IMR-90 (cell line): ENCODE measurements at regions not wholly inside any gene's neighbourhood (a gene's known extent, or its start where the extent isn't known, plus 50 kb on each side); places are given as distances from the start of the nearest gene placed in this dataset.

Source experiments
- ATAC-seq: fragments of 200-7000 bp; cut with Tn5 transposase; 2 replicates; pipeline ENCODE4 v1.9.1; 2020; ENCODE audit warnings: low read depth, mild to moderate bottlenecking, moderate library complexity
- BruUV-seq: library from RNA; stranded (reverse); fragments of 400-500 nt; replicated peaks from 2 replicates; lab custom pipeline; 2021; lab: Mats Ljungman, UMichigan
- CTCF ChIA-PET: fragments of 300-600 bp; formaldehyde crosslinking; extraction: SDS; loops from one replicate; lab custom pipeline; 2021; ENCODE audit warnings: antibody characterized with exemption; lab: Yijun Ruan, JAX
- POLR2A ChIA-PET: fragments of 300-600 bp; sonication (Branson Sonifier 250); formaldehyde crosslinking; loops from one replicate; lab custom pipeline; 2022; ENCODE audit warnings: antibody characterized with exemption; ENCODE audit not compliant: unreplicated experiment; lab: Charles Lee
- DNase-seq: peaks from one replicate; pipeline ENCODE4 v3.0.0; 2013
- H2AFZ ChIP-seq: replicated peaks from 2 replicates; pipeline ENCODE3; 2013; ENCODE audit warnings: low read length, mild to moderate bottlenecking; ENCODE audit not compliant: poor library complexity
- H2AK5ac ChIP-seq: 2 replicates; pipeline ENCODE4 v1.6.1; 2013; ENCODE audit warnings: low read depth, low read length, inconsistent platforms
- H2AK9ac ChIP-seq: replicated peaks from 2 replicates; pipeline ENCODE3; 2013; ENCODE audit warnings: mild to moderate bottlenecking, low read depth, low read length, moderate library complexity; ENCODE audit not compliant: poor library complexity
- H2BK120ac ChIP-seq: 2 replicates; pipeline ENCODE4 v1.6.1; 2013; ENCODE audit warnings: low read depth, low read length, inconsistent platforms
- H2BK15ac ChIP-seq: 3 replicates; pipeline ENCODE4 v1.6.1; 2013; ENCODE audit warnings: low read depth, low read length, inconsistent platforms
- H2BK20ac ChIP-seq: 2 replicates; pipeline ENCODE4 v1.6.1; 2013; ENCODE audit warnings: low read depth, mild to moderate bottlenecking, inconsistent platforms, low read length, moderate library complexity
- H2BK5ac ChIP-seq: 2 replicates; pipeline ENCODE4 v1.6.1; 2013; ENCODE audit warnings: mild to moderate bottlenecking, low read depth, low read length, inconsistent platforms; ENCODE audit not compliant: poor library complexity, severe bottlenecking
- H3K14ac ChIP-seq: replicated peaks from 2 replicates; pipeline ENCODE4 v1.6.1; 2013; ENCODE audit warnings: low read depth, low read length, inconsistent platforms
- H3K18ac ChIP-seq: 2 replicates; pipeline ENCODE4 v1.6.1; 2013; ENCODE audit warnings: low read depth, low read length, control low read depth
- H3K23ac ChIP-seq: 2 replicates; pipeline ENCODE4 v1.6.1; 2013; ENCODE audit warnings: low read depth, low read length, inconsistent platforms
- H3K27ac ChIP-seq: 2 replicates; pipeline ENCODE4 v1.5.1; 2013; ENCODE audit warnings: mild to moderate bottlenecking, control low read depth, low read length; ENCODE audit not compliant: insufficient read depth
- H3K27me3 ChIP-seq: 2 replicates; pipeline ENCODE4 v1.6.1; 2013; ENCODE audit warnings: low read length; ENCODE audit not compliant: control insufficient read depth, insufficient read depth
- H3K36me3 ChIP-seq: 2 replicates; pipeline ENCODE4 v1.6.1; 2013; ENCODE audit warnings: low read length, mixed read lengths; ENCODE audit not compliant: control insufficient read depth, insufficient read depth
- H3K4ac ChIP-seq: 2 replicates; pipeline ENCODE4 v1.6.1; 2013; ENCODE audit warnings: low read depth, low read length, inconsistent platforms
- H3K4me1 ChIP-seq: 2 replicates; pipeline ENCODE4 v1.6.1; 2013; ENCODE audit warnings: low read length, mixed read lengths; ENCODE audit not compliant: control insufficient read depth, insufficient read depth
- H3K4me2 ChIP-seq: 2 replicates; pipeline ENCODE4 v1.6.1; 2013; ENCODE audit warnings: low read depth, mild to moderate bottlenecking, control low read depth, low read length, moderate library complexity
- H3K4me3 ChIP-seq: 2 replicates; pipeline ENCODE4 v1.5.1; 2013; ENCODE audit warnings: low read depth, mild to moderate bottlenecking, control low read depth, low read length, moderate library complexity; ENCODE audit not compliant: insufficient read depth
- H3K56ac ChIP-seq: 2 replicates; pipeline ENCODE4 v1.6.1; 2013; ENCODE audit warnings: low read length, inconsistent platforms; ENCODE audit not compliant: insufficient read depth; ENCODE audit errors: extremely low read depth
- H3K79me1 ChIP-seq, 2 experiments: 2 replicates each; pipeline ENCODE4 v1.6.1; 2013; ENCODE audit warnings: low read length in 2 of 2, inconsistent platforms in 1 of 2, low read depth in 1 of 2
- H3K9ac ChIP-seq: 2 replicates; pipeline ENCODE4 v1.6.1; 2013; ENCODE audit warnings: low read depth, low read length, control low read depth
- H3K9me1 ChIP-seq: 2 replicates; pipeline ENCODE4 v1.6.1; 2013; ENCODE audit warnings: low read length, inconsistent platforms; ENCODE audit not compliant: insufficient read depth
- H3K9me3 ChIP-seq: 2 replicates; pipeline ENCODE4 v1.6.1; 2013; ENCODE audit warnings: low read length; ENCODE audit not compliant: control insufficient read depth, insufficient read depth
- H4K20me1 ChIP-seq: 2 replicates; pipeline ENCODE4 v1.6.1; 2013; ENCODE audit warnings: low read length, inconsistent platforms; ENCODE audit not compliant: insufficient read depth
- H4K5ac ChIP-seq: 2 replicates; pipeline ENCODE4 v1.6.1; 2013; ENCODE audit warnings: mild to moderate bottlenecking, low read depth, low read length, control low read depth
- H4K8ac ChIP-seq, 2 experiments: 2 replicates each; pipeline ENCODE4 v1.6.1; 2013; ENCODE audit warnings: low read depth in 2 of 2, low read length in 2 of 2, control low read depth in 1 of 2, inconsistent platforms in 1 of 2
- H4K91ac ChIP-seq: 2 replicates; pipeline ENCODE4 v1.6.1; 2013; ENCODE audit warnings: low read depth, low read length, inconsistent platforms; ENCODE audit not compliant: insufficient read depth
- BHLHE40 ChIP-seq: fragments of 150-350 bp; IDR thresholded peaks from 2 replicates; pipeline ENCODE4 v1.6.1; 2016; ENCODE audit warnings: mild to moderate bottlenecking, low read depth, low read length
- CHD1 ChIP-seq: IDR thresholded peaks from 2 replicates; pipeline ENCODE4 v1.6.1; 2012; ENCODE audit warnings: low read depth, low read length, improper control_type of control experiment
- MAFK ChIP-seq: IDR thresholded peaks from 2 replicates; pipeline ENCODE4 v1.6.1; 2012; ENCODE audit warnings: low read depth, low read length, improper control_type of control experiment
- MAZ ChIP-seq: IDR thresholded peaks from 2 replicates; pipeline ENCODE4 v1.6.1; 2012; ENCODE audit warnings: low read depth, mild to moderate bottlenecking, low read length, improper control_type of control experiment, moderate library complexity, borderline replicate concordance
- MXI1 ChIP-seq: IDR thresholded peaks from 2 replicates; pipeline ENCODE4 v1.6.1; 2012; ENCODE audit warnings: low read depth, mild to moderate bottlenecking, low read length, moderate library complexity, borderline replicate concordance
- WGBS, 2 experiments: methylation state at CpG; one replicate each; pipeline versions ENCODE4 v1.1.5 to v1.1.7; 2013; ENCODE audit warnings: missing lambda C conversion rate in 2 of 2; ENCODE audit not compliant: insufficient read length in 1 of 2; ENCODE audit errors: extremely low coverage in 2 of 2; 5-methylcytosine and 5-hydroxymethylcytosine counted together
- dilution Hi-C: fragments of 300-500 bp; cut with HindIII; formaldehyde crosslinking; loops from one replicate; pipeline ENCODE4 v1.14.3; 2018; ENCODE audit warnings: low sequenced_read_pairs; ENCODE audit not compliant: unreplicated experiment
- in situ Hi-C: fragments of 300-500 bp; cut with MboI; formaldehyde crosslinking; loops from 3 replicates; pipeline ENCODE4 v1.14.3; 2019; ENCODE audit warnings: low sequenced_read_pairs, inconsistent platforms, mixed read lengths
- intact Hi-C: fragments of 100-400 bp; cut with micrococcal nuclease; formaldehyde crosslinking; loops from 2 replicates; pipeline ENCODE4 v1.10.0; 2022

- H3K9me3 ChIP-seq = no peaks in the 10 kb centered on the region
- H3K14ac ChIP-seq = no peak overlapping the region
- intact Hi-C loops = no loop called here
- H2BK5ac ChIP-seq = no peak overlapping the region
- no peak overlapping the region for H3K4ac ChIP-seq
- POLR2A ChIA-PET = no interaction called here
- no peak overlapping the region for H2BK120ac ChIP-seq
- H2AK9ac ChIP-seq = no peak overlapping the region
- CTCF ChIA-PET = no interaction called here
- dilution Hi-C loops = no loop called here
- no peaks in the 10 kb centered on the region for H3K9me1 ChIP-seq
- no peaks in the 10 kb centered on the region for H3K36me3 ChIP-seq
- H3K18ac ChIP-seq = no peak overlapping the region
- no TSS peak for BruUV-seq
- DNase-seq (no peak), ATAC-seq (no peak)
- no peak for TF ChIP-seq CHD1
- TF ChIP-seq MAFK = no peak
- TF ChIP-seq BHLHE40 = no peak
- no peak for TF ChIP-seq MXI1
- TF ChIP-seq MAZ = no peak
- H4K5ac ChIP-seq = no peak overlapping the region
- no peak overlapping the region for H3K4me2 ChIP-seq
- no peak overlapping the region for H4K91ac ChIP-seq
- no peaks in the 10 kb centered on the region for H3K27me3 ChIP-seq
- no peaks in the 10 kb centered on the region for H3K79me1 ChIP-seq
- H2AK5ac ChIP-seq = no peak overlapping the region
- no peak overlapping the region for H3K9ac ChIP-seq
- no peak overlapping the region for H2AFZ ChIP-seq
- 60% methylated on average over 1 of the region's 3 CpGs; no CpG with 5 or more reads in 1 of the 2 experiments for WGBS, 2 experiments
- H3K23ac ChIP-seq = no peak overlapping the region
- H4K8ac ChIP-seq = no peak overlapping the region
- H3K4me1 ChIP-seq = no peaks in the 10 kb centered on the region
- no peak overlapping the region for H3K27ac ChIP-seq
- no peak overlapping the region for H2BK15ac ChIP-seq
- no peak overlapping the region for H3K4me3 ChIP-seq
- in situ Hi-C loops = no loop called here
- no peaks in the 10 kb centered on the region for H4K20me1 ChIP-seq
- H2BK20ac ChIP-seq = no peak overlapping the region
- no peak overlapping the region for H3K56ac ChIP-seq
Observed at GRCh38 chr20:40493549-40493948, 195.5 kb downstream of the MAFB start.
